ENCODE measurements at regions not wholly inside any gene's neighbourhood (a gene's known extent, or its start where the extent isn't known, plus 50 kb on each side); places are given as distances from the start of the nearest gene placed in this dataset.

- intact Hi-C loops (cut with micrococcal nuclease; ENCODE audit: unreplicated experiment): no loop called here
- 0% methylated on average over 4 of the region's 4 CpGs for WGBS (ENCODE audit: low lambda C conversion rate)
Observed at GRCh38 chr15:39502082-39502447, 78.8 kb upstream of the THBS1 start.

More at GRCh38 chr15:39502082-39502447, 78.8 kb upstream of the THBS1 start:
- Histone ChIP-seq H3K9me3 (ENCODE audit: low read length) (no peaks in the 10 kb centered on the region), H2AFZ (ENCODE audit: low read length) (no peak overlapping the region), H4K20me1 (ENCODE audit: insufficient read depth, low read length) (no peaks in the 10 kb centered on the region), H3K9ac (ENCODE audit: insufficient read depth, low read depth, low read length) (no peak overlapping the region), H3K4me1 (ENCODE audit: insufficient read depth, low read length) (no peaks in the 10 kb centered on the region), H3K27ac (ENCODE audit: extremely low read length, insufficient read depth, low read length) (no peak overlapping the region), H3K79me2 (ENCODE audit: insufficient read depth, low read length) (no peaks in the 10 kb centered on the region), H3K4me3 (replicated peaks in 1 of 3; ENCODE audit: insufficient read depth in 1 of 3, low read depth in 2 of 3, low read length in 3 of 3) (no peak overlapping the region), H3K36me3 (replicated peaks in 1 of 2; ENCODE audit: control insufficient read depth in 1 of 2, insufficient read depth in 2 of 2, low read length in 2 of 2) (no peaks in the 10 kb centered on the region), H3K27me3 (ENCODE audit: control insufficient read depth in 1 of 2, insufficient read depth in 2 of 2, low read length in 2 of 2) (peaks cover 0 to 11% of the 10 kb centered on the region in 2 experiments; a peak in 2 of 5 replicates), H3K4me2 (ENCODE audit: low read depth, low read length) (no peak overlapping the region)
- DNase-seq (ENCODE audit: low spot score): no peak
- no peak for FAIRE-seq
- BruUV-seq (replicated peaks): no TSS peak
- no peak for TF ChIP-seq MLXIP (CRISPR knock-in tag; IDR thresholded peaks at IDR 0.05; ENCODE audit: borderline replicate concordance)
- TF ChIP-seq NR1H2 (CRISPR knock-in tag; IDR thresholded peaks at IDR 0.05; ENCODE audit: borderline replicate concordance, low read depth): no peak
- TF ChIP-seq KLF6 (CRISPR knock-in tag; IDR thresholded peaks at IDR 0.05): no peak
- TF ChIP-seq PPARG (CRISPR knock-in tag; conservative IDR thresholded peaks at IDR 0.05): no peak
- TF ChIP-seq TOE1 (CRISPR knock-in tag; IDR thresholded peaks at IDR 0.05): no peak
- TF ChIP-seq ZNF776 (CRISPR knock-in tag; IDR thresholded peaks at IDR 0.05): no peak
- TF ChIP-seq GLMP (CRISPR knock-in tag; IDR thresholded peaks at IDR 0.05; ENCODE audit: borderline replicate concordance): no peak
- POLR2A ChIA-PET: no interaction called here
- in situ Hi-C loops (cut with HindIII; ENCODE audit: extremely low pct_ligation_motif_present, low pct_unique_long_range_greater_than_20kb): no loop called here
- CTCF ChIA-PET (ENCODE audit: low intra/inter-chr PET ratio, low total read pairs): no interaction called here
- no peak for ATAC-seq
